HepG2 (cell line): ENCODE measurements at regions not wholly inside any gene's neighbourhood (a gene's known extent, or its start where the extent isn't known, plus 50 kb on each side); places are given as distances from the start of the nearest gene placed in this dataset.

Experiments
- ATAC-seq: fragments of 200-7000 bp; cut with Tn5 transposase; 3 replicates; pipeline ENCODE4 v1.9.1; 2020; ENCODE audit warnings: mild to moderate bottlenecking, moderate library complexity
- BruUV-seq: library from RNA; stranded (reverse); fragments of 400-500 nt; replicated peaks from 2 replicates; lab custom pipeline; 2021; lab: Mats Ljungman, UMichigan
- CTCF ChIA-PET: fragments of 300-600 bp; formaldehyde crosslinking; extraction: SDS; loops from one replicate; lab custom pipeline; 2021; ENCODE audit warnings: low total read pairs, inconsistent platforms, low intra/inter-chr PET ratio; lab: Yijun Ruan, JAX
- POLR2A ChIA-PET: fragments of 350-600 bp; sonication (Branson Sonifier 250); formaldehyde crosslinking; loops from one replicate; lab custom pipeline; 2020; ENCODE audit warnings: antibody characterized with exemption, inconsistent platforms; lab: Yijun Ruan, JAX
- DNase-seq: peaks from one replicate; pipeline ENCODE4 v3.0.0-alpha.2; 2015; ENCODE audit warnings: low spot score
- FAIRE-seq: peaks from 3 replicates; lab custom pipeline; 2011; peaks lifted over from hg19 to GRCh38; lab: Jason Lieb, UNC
- H2AFZ ChIP-seq: one replicate; pipeline ENCODE4 v1.6.1; 2011; ENCODE audit warnings: low read length, inconsistent platforms
- H3K27ac ChIP-seq: fragments of 300-600 bp; 3 replicates; pipeline ENCODE4 v1.8.0; 2011; ENCODE audit warnings: mixed run types, mild to moderate bottlenecking, mixed read lengths, low read length, inconsistent platforms; ENCODE audit not compliant: insufficient read depth; ENCODE audit errors: extremely low read length
- H3K27me3 ChIP-seq, 2 experiments: fragments of 200-600 bp in 1 of 2; 2 replicates in 1 of 2; 3 replicates in 1 of 2; pipeline versions ENCODE4 v1.6.0 to v1.8.0; 2011; ENCODE audit warnings: low read length in 2 of 2, mild to moderate bottlenecking in 2 of 2, moderate library complexity in 2 of 2, inconsistent platforms in 1 of 2; ENCODE audit not compliant: insufficient read depth in 2 of 2, control insufficient read depth in 1 of 2
- H3K36me3 ChIP-seq, 2 experiments: fragments of 200-600 bp in 1 of 2; replicated peaks in 1 of 2; 2 replicates in 1 of 2; 3 replicates in 1 of 2; pipeline versions ENCODE4 v1.5.1 to v1.8.0; 2011; ENCODE audit warnings: low read length in 2 of 2, inconsistent platforms in 1 of 2; ENCODE audit not compliant: insufficient read depth in 2 of 2, control insufficient read depth in 1 of 2
- H3K4me1 ChIP-seq: 2 replicates; pipeline ENCODE4 v1.5.1; 2012; ENCODE audit warnings: low read length, inconsistent platforms; ENCODE audit not compliant: insufficient read depth
- H3K4me2 ChIP-seq: 2 replicates; pipeline ENCODE4 v1.6.0; 2011; ENCODE audit warnings: low read depth, low read length, inconsistent platforms
- H3K4me3 ChIP-seq, 3 experiments: fragments of 200-600 bp in 1 of 3; sonication (generic), shearing (Covaris generic) in 1 of 3; replicated peaks in 1 of 3; 2 replicates each; pipeline ENCODE4 v1.5.1; 2011 to 2016; ENCODE audit warnings: low read length in 3 of 3, inconsistent platforms in 2 of 3, low read depth in 2 of 3, mild to moderate bottlenecking in 2 of 3, control low read depth in 1 of 3, mixed read lengths in 1 of 3; ENCODE audit not compliant: insufficient read depth in 1 of 3
- H3K79me2 ChIP-seq: one replicate; pipeline ENCODE4 v1.6.1; 2011; ENCODE audit warnings: low read length, inconsistent platforms; ENCODE audit not compliant: insufficient read depth
- H3K9ac ChIP-seq: 2 replicates; pipeline ENCODE4 v1.6.0; 2011; ENCODE audit warnings: mild to moderate bottlenecking, low read depth, low read length, inconsistent platforms; ENCODE audit not compliant: insufficient read depth
- H3K9me3 ChIP-seq: 2 replicates; pipeline ENCODE4 v1.5.1; 2012; ENCODE audit warnings: mild to moderate bottlenecking, low read length
- H4K20me1 ChIP-seq: 2 replicates; pipeline ENCODE4 v1.6.0; 2011; ENCODE audit warnings: inconsistent platforms, mild to moderate bottlenecking, low read length, moderate library complexity; ENCODE audit not compliant: insufficient read depth
- ARID2 ChIP-seq: sonication (generic); formaldehyde crosslinking; IDR thresholded peaks from 2 replicates; pipeline ENCODE4 v1.8.1; 2022; ENCODE audit warnings: mild to moderate bottlenecking, missing genetic modification reagents, borderline replicate concordance
- HCFC1 ChIP-seq: fragments of 150-350 bp; IDR thresholded peaks from 2 replicates; pipeline ENCODE4 v1.6.1; 2014; ENCODE audit warnings: low read depth, low read length
- JUN ChIP-seq: sonication (generic); formaldehyde crosslinking; IDR thresholded peaks from 2 replicates; pipeline ENCODE4 v1.4.0; 2020; ENCODE audit warnings: mild to moderate bottlenecking, missing genetic modification reagents
- MIER3 ChIP-seq: IDR thresholded peaks from 2 replicates; pipeline ENCODE4 v1.6.1; 2016; ENCODE audit warnings: missing compliant biosample characterization, borderline replicate concordance
- ZNF672 ChIP-seq: sonication (generic); formaldehyde crosslinking; IDR thresholded peaks from 2 replicates; pipeline ENCODE4 v1.8.1; 2022; ENCODE audit warnings: missing genetic modification reagents
- WGBS: methylation state at CpG from one replicate; pipeline ENCODE4 v1.1.6; 2017; ENCODE audit warnings: low lambda C conversion rate; 5-methylcytosine and 5-hydroxymethylcytosine counted together
- in situ Hi-C: cut with HindIII; loops from 2 replicates; pipeline ENCODE4 v1.10.0; 2017; ENCODE audit warnings: low pct_unique_long_range_greater_than_20kb; ENCODE audit not compliant: extremely low pct_ligation_motif_present
- intact Hi-C: fragments of 100-400 bp; cut with micrococcal nuclease; formaldehyde crosslinking; loops from one replicate; pipeline ENCODE4 v1.10.0; 2022; ENCODE audit not compliant: unreplicated experiment
- TF ChIP-seq, protein P1 (sequence below): sonication (generic); formaldehyde crosslinking; conservative IDR thresholded peaks from 2 replicates; pipeline ENCODE4 v1.4.0; 2020; ENCODE audit warnings: mild to moderate bottlenecking, missing genetic modification reagents, moderate library complexity
- TF ChIP-seq, protein P2 (sequence below): sonication (generic); formaldehyde crosslinking; IDR thresholded peaks from 2 replicates; pipeline ENCODE4 v1.8.0; 2022; ENCODE audit warnings: mild to moderate bottlenecking, missing genetic modification reagents, moderate library complexity
- TF ChIP-seq, protein P3 (sequence below): sonication (generic); formaldehyde crosslinking; conservative IDR thresholded peaks from 2 replicates; pipeline ENCODE4 v1.5.0; 2020; ENCODE audit warnings: missing genetic modification reagents
- TF ChIP-seq, protein P4 (sequence below): IDR thresholded peaks from 2 replicates; pipeline ENCODE4 v1.6.1; 2012; ENCODE audit warnings: low read length, improper control_type of control experiment
- TF ChIP-seq, protein P5 (sequence below): sonication (generic); formaldehyde crosslinking; IDR thresholded peaks from 2 replicates; pipeline ENCODE4 v1.5.0; 2020; ENCODE audit warnings: mild to moderate bottlenecking, missing genetic modification reagents

DNA sequence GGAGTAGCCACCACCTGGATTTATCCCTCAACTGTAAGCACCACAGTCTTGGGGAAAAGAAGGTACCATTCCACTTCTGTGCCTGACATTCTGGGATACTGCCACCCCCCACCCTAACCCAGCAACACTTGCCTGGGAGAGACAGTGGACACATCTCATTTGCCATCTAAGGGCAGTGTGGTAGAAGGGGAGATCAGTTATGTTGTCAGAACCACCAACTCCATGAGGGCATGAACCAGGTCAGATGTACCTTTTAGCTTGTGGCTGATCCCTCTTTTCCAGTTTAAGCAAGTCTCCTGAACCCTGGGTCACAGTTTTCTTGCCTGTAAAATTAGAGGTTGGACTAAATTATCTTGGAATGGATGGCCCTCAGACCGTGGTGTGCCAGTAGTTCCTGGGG is 165.5 kb downstream of the SCP2D1 start (continued):
- TF ChIP-seq, protein P1, sequence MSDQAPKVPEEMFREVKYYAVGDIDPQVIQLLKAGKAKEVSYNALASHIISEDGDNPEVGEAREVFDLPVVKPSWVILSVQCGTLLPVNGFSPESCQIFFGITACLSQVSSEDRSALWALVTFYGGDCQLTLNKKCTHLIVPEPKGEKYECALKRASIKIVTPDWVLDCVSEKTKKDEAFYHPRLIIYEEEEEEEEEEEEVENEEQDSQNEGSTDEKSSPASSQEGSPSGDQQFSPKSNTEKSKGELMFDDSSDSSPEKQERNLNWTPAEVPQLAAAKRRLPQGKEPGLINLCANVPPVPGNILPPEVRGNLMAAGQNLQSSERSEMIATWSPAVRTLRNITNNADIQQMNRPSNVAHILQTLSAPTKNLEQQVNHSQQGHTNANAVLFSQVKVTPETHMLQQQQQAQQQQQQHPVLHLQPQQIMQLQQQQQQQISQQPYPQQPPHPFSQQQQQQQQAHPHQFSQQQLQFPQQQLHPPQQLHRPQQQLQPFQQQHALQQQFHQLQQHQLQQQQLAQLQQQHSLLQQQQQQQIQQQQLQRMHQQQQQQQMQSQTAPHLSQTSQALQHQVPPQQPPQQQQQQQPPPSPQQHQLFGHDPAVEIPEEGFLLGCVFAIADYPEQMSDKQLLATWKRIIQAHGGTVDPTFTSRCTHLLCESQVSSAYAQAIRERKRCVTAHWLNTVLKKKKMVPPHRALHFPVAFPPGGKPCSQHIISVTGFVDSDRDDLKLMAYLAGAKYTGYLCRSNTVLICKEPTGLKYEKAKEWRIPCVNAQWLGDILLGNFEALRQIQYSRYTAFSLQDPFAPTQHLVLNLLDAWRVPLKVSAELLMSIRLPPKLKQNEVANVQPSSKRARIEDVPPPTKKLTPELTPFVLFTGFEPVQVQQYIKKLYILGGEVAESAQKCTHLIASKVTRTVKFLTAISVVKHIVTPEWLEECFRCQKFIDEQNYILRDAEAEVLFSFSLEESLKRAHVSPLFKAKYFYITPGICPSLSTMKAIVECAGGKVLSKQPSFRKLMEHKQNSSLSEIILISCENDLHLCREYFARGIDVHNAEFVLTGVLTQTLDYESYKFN (CRISPR knock-in tag) = no peak
- TF ChIP-seq JUN (CRISPR knock-in tag) = no peak
- TF ChIP-seq, protein P2, sequence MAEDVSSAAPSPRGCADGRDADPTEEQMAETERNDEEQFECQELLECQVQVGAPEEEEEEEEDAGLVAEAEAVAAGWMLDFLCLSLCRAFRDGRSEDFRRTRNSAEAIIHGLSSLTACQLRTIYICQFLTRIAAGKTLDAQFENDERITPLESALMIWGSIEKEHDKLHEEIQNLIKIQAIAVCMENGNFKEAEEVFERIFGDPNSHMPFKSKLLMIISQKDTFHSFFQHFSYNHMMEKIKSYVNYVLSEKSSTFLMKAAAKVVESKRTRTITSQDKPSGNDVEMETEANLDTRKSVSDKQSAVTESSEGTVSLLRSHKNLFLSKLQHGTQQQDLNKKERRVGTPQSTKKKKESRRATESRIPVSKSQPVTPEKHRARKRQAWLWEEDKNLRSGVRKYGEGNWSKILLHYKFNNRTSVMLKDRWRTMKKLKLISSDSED (CRISPR knock-in tag) = no peak
- no peak for TF ChIP-seq HCFC1
- no peak for TF ChIP-seq ZNF672 (CRISPR knock-in tag)
- TF ChIP-seq, protein P3, sequence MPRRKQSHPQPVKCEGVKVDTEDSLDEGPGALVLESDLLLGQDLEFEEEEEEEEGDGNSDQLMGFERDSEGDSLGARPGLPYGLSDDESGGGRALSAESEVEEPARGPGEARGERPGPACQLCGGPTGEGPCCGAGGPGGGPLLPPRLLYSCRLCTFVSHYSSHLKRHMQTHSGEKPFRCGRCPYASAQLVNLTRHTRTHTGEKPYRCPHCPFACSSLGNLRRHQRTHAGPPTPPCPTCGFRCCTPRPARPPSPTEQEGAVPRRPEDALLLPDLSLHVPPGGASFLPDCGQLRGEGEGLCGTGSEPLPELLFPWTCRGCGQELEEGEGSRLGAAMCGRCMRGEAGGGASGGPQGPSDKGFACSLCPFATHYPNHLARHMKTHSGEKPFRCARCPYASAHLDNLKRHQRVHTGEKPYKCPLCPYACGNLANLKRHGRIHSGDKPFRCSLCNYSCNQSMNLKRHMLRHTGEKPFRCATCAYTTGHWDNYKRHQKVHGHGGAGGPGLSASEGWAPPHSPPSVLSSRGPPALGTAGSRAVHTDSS = no peak
- TF ChIP-seq, all 625 proteins: peak for 0

DNA sequence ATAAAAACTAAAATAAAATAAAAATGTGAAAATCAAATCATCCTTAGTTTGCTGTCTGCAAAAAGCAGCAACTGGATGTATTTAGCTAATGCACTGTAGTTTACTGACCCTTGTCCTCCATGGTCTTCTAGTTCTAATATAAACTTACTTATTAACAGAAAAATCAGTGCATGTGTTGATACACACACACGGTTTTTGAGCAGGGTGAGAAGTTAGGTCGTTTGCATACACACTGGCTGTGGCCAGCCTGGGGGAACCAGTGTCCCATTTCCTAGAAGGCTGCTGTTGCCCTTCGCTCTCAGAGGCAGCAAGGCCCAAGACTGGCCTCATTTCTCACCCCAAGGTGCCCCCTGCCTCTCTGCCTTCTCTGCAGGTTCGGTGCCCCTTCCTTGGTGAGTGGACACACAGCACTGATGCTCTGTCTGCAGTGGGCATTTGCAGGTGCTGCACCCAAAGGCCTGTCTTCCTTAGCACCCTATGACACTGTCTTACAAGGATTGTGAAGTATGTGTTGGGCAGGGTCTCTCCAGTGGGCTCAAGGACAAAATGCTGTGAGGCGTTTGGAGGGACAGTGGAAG is 168.5 kb downstream of the SCP2D1 start:
- Histone ChIP-seq H3K4me1 (no peaks in the 10 kb centered on the region), H3K27me3 (no peaks in the 10 kb centered on the region), H4K20me1 (no peaks in the 10 kb centered on the region), H3K9ac (no peak overlapping the region), H3K36me3 (no peaks in the 10 kb centered on the region), H3K4me3 (no peak overlapping the region), H3K27ac (no peak overlapping the region), H3K4me2 (no peak overlapping the region), H3K9me3 (no peaks in the 10 kb centered on the region), H3K79me2 (no peaks in the 10 kb centered on the region), H2AFZ (no peak overlapping the region)
- CTCF ChIA-PET = no interaction called here
- WGBS = 11% methylated on average over 5 of the region's 5 CpGs
- no TSS peak for BruUV-seq
- FAIRE-seq (no peak), DNase-seq (no peak), ATAC-seq (no peak)
- POLR2A ChIA-PET = no interaction called here
- in situ Hi-C loops = no loop called here
- intact Hi-C loops = no loop called here
- TF ChIP-seq ARID2 (CRISPR knock-in tag) (no peak), MIER3 (CRISPR knock-in tag) (no peak)
- TF ChIP-seq, protein P4, sequence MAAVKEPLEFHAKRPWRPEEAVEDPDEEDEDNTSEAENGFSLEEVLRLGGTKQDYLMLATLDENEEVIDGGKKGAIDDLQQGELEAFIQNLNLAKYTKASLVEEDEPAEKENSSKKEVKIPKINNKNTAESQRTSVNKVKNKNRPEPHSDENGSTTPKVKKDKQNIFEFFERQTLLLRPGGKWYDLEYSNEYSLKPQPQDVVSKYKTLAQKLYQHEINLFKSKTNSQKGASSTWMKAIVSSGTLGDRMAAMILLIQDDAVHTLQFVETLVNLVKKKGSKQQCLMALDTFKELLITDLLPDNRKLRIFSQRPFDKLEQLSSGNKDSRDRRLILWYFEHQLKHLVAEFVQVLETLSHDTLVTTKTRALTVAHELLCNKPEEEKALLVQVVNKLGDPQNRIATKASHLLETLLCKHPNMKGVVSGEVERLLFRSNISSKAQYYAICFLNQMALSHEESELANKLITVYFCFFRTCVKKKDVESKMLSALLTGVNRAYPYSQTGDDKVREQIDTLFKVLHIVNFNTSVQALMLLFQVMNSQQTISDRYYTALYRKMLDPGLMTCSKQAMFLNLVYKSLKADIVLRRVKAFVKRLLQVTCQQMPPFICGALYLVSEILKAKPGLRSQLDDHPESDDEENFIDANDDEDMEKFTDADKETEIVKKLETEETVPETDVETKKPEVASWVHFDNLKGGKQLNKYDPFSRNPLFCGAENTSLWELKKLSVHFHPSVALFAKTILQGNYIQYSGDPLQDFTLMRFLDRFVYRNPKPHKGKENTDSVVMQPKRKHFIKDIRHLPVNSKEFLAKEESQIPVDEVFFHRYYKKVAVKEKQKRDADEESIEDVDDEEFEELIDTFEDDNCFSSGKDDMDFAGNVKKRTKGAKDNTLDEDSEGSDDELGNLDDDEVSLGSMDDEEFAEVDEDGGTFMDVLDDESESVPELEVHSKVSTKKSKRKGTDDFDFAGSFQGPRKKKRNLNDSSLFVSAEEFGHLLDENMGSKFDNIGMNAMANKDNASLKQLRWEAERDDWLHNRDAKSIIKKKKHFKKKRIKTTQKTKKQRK = no peak
- TF ChIP-seq, protein P5, sequence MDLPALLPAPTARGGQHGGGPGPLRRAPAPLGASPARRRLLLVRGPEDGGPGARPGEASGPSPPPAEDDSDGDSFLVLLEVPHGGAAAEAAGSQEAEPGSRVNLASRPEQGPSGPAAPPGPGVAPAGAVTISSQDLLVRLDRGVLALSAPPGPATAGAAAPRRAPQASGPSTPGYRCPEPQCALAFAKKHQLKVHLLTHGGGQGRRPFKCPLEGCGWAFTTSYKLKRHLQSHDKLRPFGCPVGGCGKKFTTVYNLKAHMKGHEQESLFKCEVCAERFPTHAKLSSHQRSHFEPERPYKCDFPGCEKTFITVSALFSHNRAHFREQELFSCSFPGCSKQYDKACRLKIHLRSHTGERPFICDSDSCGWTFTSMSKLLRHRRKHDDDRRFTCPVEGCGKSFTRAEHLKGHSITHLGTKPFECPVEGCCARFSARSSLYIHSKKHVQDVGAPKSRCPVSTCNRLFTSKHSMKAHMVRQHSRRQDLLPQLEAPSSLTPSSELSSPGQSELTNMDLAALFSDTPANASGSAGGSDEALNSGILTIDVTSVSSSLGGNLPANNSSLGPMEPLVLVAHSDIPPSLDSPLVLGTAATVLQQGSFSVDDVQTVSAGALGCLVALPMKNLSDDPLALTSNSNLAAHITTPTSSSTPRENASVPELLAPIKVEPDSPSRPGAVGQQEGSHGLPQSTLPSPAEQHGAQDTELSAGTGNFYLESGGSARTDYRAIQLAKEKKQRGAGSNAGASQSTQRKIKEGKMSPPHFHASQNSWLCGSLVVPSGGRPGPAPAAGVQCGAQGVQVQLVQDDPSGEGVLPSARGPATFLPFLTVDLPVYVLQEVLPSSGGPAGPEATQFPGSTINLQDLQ (CRISPR knock-in tag) = no peak
